Erythroblast (primary cell): ENCODE measurements at regions not wholly inside any gene's neighbourhood (a gene's known extent, or its start where the extent isn't known, plus 50 kb on each side); places are given as distances from the start of the nearest gene placed in this dataset.

Experiments used
- DNase-seq, 2 experiments: peaks; one replicate each; lab custom pipeline; 2025; lab: John Stamatoyannopoulos, UW
- GATA1 ChIP-seq: IDR thresholded peaks from 2 replicates; pipeline ENCODE4 v1.6.1; 2011; ENCODE audit warnings: low read depth, mild to moderate bottlenecking, control low read depth, low read length, moderate library complexity
- POLR2A ChIP-seq: IDR thresholded peaks from 2 replicates; pipeline ENCODE4 v1.6.1; 2011; ENCODE audit warnings: mild to moderate bottlenecking, low read length

DNA sequence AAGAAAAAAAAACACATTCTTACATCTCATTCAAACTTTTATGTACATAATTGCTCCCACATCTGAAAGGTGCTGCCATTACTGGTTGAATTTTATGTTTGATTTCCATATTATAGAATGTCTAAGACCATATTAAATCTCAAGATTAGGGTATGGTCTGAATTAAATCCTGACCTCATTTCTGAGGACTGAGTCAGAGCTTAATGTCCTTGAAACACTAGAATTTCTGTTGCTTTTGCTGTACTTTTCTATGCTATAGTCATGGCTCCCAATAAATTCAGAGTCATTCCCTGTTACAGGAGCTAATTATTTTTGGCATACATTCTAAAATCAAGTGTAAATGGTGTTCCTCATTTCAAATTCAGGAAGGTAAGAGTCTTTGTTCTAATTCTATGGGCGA lies 285.3 kb upstream of the MANEA start:
- TF ChIP-seq POLR2A: no peak
- TF ChIP-seq GATA1: no peak
- DNase-seq: no peak

DNA sequence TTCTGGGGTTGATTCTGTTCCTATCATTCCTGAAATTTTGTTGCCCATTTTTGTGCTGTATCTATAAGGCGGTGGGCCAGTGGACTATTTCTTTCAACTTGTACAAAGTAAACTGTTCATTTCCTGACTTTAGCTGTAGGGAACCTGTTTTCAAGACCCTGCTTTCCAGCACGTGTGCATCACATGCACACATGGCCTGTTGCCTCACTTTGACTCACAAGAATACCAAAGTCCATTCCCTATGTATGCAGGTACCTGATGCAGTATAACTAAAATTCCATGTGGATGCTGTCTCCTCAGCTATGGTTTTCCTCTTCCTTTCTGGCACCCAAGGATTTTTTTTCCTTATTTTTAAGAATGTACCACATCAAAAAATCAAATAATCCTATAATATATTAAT lies 284.1 kb upstream of the MANEA start:
- TF ChIP-seq GATA1 (no peak), POLR2A (no peak)
- no peak for DNase-seq

DNA sequence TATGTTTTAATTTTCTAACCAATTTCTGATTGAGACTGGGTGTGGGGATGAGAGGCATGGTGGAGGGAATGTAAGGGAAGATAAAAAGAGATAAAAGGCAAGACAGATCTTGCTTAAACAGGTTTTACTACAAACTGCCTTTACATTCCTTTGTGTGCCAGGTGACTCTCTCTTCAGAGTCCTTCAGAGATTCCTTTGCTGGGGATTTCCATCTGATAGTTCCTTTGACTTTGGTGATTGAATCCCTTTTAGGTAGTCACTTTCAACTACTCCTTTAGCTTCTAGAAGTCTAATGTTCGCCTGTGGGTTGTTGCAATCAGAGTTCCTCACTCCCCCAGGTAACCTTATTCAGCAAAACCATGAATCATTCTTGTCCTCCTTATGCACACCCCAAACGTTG lies 283.3 kb upstream of the MANEA start:
- no peak for DNase-seq
- no peak for TF ChIP-seq POLR2A
- no peak for TF ChIP-seq GATA1

DNA sequence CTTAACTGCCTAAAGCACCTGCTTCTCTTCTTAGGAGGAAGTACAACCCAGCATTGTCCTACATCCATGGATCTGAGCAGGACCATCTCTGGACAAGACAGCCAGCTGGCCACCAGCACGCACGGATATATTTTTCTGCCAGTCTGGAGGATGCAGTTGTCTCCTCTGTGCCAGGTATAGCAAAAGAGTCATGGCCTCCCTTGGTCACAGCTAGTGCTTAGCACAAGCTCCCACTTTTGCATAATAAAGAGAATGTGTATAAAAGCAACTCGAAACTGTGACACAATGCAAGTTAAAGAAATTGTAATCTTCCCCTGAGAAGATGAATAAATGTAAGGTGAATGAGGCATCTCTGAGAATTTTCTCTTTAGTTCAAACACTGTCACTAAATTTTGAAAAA lies 267.8 kb upstream of the MANEA start:
- TF ChIP-seq POLR2A: no peak
- no peak for DNase-seq

DNA sequence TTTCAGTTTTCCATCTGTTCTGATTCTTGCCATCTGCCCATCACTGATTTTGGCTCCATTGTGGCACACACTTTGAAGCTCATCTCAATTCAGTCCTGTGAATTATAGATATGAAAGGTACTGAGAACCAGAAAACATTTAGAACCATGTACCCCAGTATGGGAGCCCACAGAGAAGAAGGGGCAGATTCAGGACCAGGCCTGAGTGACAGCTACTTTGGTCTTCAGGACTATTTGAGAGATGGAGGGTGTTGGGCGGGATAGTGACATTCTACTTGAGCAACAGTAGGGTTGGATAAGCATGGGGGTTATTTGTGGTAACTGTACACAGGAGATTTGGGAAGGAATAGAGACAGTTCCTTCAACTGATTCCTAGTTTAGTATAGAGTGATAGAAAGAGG lies 259.2 kb upstream of the MANEA start:
- no peak for DNase-seq
- TF ChIP-seq GATA1 (no peak), POLR2A (no peak)

DNA sequence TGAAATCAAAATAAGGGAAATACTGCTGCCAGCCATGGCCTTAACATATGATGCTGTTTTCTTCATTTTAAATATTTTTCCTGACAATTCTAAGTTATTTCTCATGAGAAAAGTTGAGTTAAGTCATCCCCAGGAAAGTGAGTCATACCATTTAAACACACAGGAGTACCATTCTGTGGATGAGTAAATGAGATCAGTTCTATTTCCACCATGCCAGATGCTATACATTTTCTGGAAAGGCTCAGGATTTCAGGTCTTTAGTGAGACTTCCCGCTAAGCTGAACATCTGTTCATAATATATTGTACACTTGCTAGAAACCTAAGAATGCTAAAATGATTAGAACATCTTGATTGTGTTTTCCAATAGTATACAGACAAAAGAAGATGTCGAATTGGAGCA lies 256.2 kb upstream of the MANEA start:
- no peak for DNase-seq
- TF ChIP-seq GATA1: no peak
- TF ChIP-seq POLR2A: no peak

DNA sequence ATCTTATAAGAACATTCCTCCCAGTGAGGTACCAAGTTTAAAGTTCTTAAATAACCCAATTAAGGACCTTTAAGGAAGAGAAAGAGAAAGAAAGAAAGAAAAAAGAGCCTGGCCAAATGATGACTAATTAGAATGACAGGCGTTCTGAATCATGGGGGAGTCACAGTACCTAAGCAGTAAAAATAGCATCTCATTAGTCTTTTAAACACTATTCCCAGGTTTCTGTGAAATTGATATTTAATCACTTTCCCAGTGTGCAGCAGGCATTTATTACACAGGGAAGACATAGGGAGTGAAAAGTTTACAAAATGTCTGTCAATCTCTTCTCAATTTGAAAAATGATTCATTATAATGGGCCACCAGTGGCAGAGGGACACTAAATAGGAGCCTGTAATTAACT lies 251.4 kb upstream of the MANEA start:
- TF ChIP-seq GATA1 (no peak), POLR2A (no peak)
- DNase-seq: no peak

DNA sequence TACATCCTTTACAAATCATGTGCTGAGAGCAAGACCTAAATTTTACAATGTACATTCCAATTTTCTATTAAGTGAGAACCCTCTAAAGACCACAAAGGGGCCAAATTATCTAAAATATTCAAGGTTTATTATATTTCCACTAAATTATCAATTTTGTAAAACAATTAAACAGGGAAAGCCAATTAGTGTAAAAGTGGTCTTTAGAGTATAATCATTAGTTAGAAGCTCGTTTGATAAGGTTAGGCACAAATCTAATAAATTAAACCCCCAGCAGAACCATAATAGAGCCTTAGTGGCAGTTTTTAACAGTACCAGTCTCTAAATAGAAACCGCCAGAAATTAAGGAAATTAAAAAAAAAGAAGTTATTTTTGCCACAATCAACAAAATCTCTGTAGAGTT lies 249.1 kb upstream of the MANEA start:
- no peak for DNase-seq
- TF ChIP-seq GATA1: no peak
- no peak for TF ChIP-seq POLR2A

DNA sequence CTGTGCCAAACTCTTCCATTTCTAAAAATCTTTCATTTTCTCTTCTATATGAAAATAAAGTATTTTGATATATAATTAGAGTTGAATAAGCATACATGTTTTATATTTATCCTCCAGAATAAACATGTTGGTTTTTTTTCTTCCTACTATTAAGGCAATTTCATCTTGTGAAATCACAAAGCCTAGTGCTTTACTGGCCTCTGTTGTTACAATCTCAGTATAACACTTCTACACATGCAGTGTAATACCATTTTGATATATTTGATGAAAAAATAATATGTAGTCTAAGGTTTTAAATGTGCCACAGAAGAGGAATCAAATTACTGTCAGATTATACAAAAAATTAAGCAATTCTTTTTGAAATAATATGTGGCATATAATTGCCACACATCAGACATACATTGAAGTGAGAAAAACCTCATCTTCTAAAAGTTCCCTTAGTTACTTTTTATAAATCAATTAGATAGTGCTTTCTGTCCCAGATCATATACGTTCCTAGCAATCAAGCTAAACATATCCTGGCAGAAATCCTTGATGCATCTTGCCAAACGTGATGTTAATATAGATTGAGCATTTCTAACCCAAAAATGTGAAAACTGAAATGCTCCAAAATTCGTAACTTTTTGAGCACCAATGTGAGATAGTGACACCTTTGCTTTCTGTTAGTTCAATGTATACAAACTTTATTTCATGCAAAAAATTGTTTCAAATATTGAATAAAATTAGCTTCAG lies 225.1 kb upstream of the MANEA start:
- DNase-seq: no peak
- TF ChIP-seq POLR2A: no peak

DNA sequence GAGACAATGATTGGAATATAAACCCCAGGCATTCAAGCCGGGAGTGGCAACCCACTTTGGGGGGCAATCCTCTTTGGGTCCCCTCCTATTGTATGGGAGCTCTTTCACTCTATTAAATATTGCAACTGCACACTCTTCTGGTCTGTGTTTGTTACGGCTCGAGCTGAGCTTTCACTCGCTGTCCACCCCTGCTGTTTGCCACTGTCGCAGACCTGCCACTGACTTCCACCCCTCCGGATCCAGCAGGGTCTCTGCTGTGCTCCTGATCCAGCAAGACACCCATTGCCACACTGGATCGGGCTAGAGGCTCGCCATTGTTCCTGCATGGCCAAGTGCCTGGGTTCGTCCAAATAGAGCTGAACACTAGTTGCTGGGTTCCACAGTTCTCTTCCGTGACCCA lies 222.8 kb upstream of the MANEA start:
- no peak for DNase-seq
- TF ChIP-seq GATA1: no peak
- TF ChIP-seq POLR2A: no peak

DNA sequence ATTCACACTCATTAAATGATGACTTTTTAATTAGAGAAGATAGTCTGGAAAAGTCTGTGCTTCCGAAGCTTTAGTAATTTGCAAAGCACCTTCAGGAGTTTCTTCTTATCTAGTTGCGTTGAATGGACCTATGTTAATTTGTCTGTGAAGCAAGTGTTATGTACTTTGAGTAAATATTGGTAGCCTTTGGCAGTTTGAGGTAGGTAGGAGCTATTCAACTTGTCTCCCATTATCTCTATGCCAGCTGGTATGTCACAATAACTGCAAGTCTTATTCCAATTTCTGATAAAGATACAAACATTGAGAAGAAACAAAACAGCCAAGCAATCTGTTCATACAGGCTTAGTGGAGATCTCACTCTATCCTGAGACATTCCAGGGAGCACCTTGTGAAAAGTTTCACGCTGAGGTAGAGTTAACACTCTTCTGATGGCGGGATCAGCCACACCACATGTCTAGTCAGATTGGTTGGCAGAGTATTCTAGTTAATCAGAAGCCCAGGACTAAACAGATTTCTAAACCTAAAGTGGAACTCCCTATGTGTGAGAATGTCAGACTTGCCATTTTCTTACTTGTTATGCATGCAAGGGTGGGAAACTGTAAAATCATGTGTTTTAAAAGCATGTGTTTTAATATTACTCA lies 219.8 kb upstream of the MANEA start:
- TF ChIP-seq POLR2A (no peak), GATA1 (no peak)
- DNase-seq: no peak

DNA sequence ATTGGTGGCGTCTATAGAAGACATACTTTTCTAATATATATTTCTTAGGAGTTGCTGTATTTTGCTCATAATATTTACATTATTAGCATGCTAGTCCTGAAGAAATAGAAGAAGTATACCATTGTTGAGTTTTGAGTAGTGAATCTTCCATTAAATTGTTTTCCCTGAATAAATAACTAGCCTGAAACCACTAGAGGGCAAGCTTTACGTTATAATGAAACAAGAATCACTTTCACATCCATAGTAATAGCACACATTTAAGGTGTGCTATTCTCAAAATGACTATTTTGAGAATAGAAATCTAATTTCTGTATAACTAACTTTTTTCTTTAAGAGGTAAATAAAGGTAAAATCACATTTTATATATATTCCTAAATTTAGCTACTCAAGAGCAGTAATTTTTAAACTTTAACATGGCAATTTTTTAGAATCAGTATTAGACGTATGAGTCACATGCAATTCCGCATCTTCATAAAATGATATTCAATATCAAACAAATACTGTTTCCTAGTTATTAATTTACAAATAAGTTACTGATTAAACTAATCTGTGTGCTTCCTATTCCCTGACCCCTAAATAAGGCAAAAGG lies 213.2 kb upstream of the MANEA start:
- TF ChIP-seq POLR2A (no peak), GATA1 (no peak)
- peak; percentile 3 to 17 for DNase-seq

DNA sequence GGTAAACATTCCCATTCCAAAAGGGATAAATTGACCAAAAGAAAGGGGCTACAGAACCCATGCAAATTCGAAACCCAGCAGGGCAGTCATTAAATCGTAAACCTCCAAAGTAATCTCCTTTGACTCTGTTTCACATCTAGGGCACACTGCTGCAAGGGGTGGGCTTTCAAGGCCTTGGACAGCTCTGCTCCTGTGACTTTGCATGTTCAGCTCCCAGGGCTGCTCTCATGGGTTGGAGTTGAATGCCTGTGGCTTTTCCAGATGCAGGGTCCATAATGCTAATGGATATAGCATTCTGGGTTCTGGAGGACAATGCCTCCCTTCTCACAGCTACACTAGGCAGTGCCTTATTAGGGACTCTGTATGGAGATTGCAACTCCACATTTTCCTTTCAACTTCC lies 211.9 kb upstream of the MANEA start:
- DNase-seq: no peak
- TF ChIP-seq GATA1 (no peak), POLR2A (no peak)

DNA sequence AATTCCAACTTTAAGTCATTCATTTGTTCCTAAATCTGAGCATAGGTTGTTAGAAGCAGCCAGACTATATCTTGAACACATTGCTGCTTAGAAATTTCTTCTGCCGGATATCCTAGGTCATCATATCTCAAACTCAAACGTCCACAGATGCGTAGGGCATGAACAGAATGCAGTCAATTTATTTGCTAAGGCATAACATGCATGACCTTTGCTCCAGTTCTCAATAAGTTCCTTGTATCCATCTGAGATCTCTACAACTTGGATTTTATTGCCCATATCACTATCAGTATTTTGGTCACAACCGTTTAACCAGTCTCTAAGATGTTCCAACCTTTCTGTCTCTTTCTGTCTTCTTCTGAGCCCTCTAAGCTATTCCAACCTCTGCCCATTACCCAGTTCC lies 210.9 kb upstream of the MANEA start:
- no peak for DNase-seq
- no peak for TF ChIP-seq POLR2A
- no peak for TF ChIP-seq GATA1

DNA sequence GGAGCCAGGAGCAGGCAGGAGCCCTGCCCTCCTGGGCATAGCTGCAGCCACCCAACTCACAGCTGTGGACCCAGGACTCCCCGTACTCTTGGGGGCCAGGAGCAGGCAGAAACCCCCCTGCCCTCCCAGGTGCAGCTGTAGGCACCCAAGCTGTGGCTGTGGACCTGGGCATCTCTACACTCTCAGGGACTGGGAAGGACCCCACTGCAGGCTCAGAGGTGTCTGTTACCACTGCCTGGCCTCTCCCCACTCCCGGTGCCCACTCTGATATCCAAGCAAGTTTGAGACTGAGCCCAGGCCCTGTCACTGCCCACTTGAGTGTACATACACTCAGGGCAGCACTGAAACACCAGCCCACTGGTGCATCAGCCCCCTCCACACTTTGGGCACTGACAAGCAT lies 193.5 kb upstream of the MANEA start:
- TF ChIP-seq POLR2A (no peak), GATA1 (no peak)
- no peak for DNase-seq
